ENCODE measurements at regions not wholly inside any gene's neighbourhood (a gene's known extent, or its start where the extent isn't known, plus 50 kb on each side); places are given as distances from the start of the nearest gene placed in this dataset.

- DNase-seq, result no peak
These were observed 834.0 kb downstream of the USP25 start for GRCh38 chr21:16563795-16564194.

GRCh38 chr21:16568244-16568643 lies 838.5 kb downstream of the USP25 start:
- DNase-seq, result no peak

DNA sequence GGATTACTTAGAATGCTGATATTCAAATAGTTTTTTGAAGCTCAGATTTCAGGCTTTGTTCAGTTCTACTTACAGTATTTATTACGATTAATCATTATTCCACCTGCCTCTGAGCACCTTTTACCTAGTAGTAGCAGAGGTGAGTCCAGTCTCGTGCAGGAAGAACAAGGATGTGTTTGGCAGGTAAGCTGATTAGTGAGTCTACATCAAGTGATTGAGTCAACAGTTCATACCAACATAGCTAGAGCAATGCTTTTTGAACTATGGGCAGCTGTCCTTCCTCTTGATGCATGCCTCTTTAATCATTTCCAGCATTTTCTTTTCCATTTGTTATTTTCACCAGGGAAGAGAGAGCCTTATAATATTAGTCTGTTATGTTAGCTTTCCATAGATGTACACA lies 838.9 kb downstream of the USP25 start:
- no peak for DNase-seq

GRCh38 chr21:16569679-16570078 lies 839.9 kb downstream of the USP25 start:
- DNase-seq, result no peak

DNA sequence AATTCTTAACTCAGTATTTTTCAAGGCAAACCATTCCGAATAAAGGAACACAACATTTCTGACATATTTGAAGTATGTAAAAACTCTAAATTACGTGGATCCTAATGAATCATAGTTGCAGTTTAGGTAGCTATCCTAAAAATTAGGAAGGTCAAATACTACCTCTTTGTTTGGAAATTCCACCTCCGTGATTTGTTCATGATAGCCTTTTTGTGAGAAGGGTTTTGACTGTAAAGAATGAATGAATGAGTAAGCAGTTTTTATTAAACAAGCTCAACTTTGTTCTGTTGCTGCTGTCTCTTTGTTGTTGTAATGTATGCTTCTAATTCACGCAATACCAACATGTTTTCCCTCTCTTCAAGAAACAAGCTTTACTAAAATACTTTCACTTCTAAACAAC lies 840.4 kb downstream of the USP25 start:
- DNase-seq, result no peak

DNA sequence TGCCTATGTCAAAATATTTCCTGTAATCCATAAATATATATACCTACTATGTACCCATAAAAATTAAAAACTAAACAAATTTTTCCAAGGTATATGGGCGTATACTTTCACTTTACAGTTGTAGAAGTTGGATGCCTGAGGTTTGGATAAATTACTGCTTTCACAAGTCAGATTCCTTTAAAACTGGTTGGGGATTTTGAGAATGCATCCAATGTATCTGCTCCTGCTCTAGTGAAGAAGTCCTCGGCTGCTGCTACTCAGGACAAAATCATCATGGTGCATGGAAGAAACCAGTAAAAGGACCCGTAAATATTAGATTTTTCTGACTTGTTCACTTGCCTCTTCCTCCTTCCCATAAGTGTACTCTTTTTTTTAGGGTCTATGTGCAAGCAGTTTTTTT lies 841.1 kb downstream of the USP25 start:
- DNase-seq, result no peak

DNA sequence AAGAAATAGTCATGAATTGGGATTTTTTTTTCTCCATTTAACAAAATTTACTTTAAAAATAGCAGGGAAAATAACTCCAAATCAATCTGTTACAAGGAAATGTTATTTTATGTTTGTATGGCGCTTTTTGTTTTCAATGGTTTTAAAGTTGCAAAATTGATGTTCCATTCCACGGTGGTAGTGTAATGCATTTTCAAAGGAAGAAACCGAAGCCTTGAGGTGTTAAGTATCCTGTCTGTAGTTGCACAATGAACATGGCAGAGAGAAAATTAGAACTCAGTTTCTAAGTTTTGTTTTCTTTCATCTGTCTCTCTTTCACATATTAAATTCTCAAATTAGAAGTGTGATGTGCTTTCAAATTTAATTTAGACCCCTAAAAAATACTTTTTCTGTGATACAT lies 841.8 kb downstream of the USP25 start:
- no peak for DNase-seq

- DNase-seq, result no peak
These were observed 842.2 kb downstream of the USP25 start for GRCh38 chr21:16572032-16572431.

DNA sequence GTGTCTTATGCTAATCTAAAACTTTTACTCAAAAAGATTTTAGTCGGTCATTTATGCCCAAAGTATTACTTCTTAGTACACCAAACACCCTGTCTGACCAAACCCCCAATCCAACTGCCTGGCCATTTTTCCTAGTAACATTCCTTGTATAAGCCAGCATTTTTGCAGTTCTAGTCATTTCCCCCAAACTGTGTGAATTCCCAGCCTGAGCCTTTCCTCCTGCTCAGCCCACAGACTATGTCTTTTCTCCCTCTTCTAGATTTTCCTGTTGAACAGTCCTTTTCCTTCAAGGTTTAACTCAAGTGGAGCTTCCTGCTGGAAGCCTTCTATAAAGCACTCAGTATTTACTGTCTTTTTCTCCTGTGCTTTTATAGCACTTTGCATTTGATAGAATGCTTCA lies 843.8 kb downstream of the USP25 start:
- DNase-seq, result no peak

DNA sequence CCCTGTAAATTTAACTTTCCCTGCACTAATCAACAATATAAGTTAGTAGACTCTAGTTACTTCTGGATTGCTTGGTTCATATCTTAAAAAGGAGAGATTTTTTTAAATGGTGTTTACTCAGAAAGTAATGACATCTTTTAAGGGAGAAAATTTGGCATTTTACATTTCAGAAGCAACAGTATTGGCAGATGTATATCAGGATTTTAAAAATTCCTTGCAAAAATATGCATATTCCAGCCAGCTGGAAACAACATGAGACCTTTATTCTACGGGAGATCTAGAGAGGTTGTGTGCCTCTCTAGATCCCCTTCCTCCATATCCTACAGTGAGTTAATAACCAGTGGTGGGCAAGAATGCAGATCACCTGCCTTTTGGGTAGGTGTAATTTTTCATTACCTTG lies 848.2 kb downstream of the USP25 start:
- no peak for DNase-seq

DNA sequence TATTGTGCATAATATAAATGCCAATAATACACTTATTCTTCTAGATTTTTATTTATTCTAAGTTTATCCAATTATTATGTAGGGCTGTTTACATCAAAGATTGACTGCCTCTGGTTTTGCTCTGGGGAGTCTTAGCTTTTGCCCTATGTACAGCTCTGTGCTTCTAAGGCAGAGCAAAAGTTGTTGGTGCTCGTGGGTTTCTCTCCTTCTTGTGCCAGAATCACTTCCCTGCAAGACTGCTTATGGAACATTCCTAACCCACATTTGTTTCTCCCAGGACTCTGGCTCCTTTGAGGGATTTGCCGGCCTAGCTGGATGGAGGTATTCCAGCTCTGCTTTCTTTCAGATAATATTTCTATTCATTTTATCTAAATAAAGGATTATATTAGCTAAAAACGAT lies 849.1 kb downstream of the USP25 start:
- no peak for DNase-seq

DNA sequence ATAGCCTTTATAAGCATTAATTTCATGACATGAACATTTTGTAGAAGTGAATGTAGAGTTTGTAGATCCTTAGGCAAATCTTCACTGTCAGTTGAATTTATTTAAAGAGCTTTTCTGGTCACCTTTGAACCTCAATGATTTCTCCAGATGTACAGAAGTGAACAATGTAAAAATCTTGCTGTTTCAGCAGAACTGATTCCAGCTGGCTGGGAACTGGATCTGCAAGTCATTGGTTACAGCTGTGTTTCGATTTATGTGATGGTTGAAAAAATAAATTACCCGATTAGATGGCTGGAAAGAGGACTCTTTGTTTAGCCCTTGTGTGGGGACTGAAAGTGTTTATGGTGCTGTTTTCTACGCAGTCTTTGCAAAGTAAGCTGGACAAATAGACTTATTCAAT lies 849.8 kb downstream of the USP25 start:
- no peak for DNase-seq

- no peak for DNase-seq
These were observed 850.9 kb downstream of the USP25 start for GRCh38 chr21:16580661-16581060.

- DNase-seq, result no peak
These were observed 853.8 kb downstream of the USP25 start for GRCh38 chr21:16583556-16583955.

GRCh38 chr21:16584756-16585155 lies 855.0 kb downstream of the USP25 start:
- DNase-seq, result no peak

DNA sequence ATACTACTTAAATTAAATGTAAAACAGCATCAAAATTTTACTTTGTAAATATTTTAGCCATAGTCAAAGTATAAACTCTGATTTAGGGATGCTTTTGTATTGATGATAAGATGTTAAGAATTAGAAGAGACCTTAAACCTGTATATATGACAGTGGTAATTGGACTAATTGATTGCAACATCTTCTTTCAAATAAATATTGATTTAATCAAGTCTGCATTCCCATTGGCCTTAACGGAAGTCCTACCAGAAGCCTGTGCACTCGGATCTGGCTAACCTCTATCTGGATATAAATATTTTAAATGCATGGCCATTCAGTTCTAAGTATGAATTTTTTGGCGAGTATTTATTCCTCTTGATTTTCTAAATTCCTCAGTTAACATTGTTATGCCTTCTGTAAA lies 856.1 kb downstream of the USP25 start:
- DNase-seq, result no peak

DNA sequence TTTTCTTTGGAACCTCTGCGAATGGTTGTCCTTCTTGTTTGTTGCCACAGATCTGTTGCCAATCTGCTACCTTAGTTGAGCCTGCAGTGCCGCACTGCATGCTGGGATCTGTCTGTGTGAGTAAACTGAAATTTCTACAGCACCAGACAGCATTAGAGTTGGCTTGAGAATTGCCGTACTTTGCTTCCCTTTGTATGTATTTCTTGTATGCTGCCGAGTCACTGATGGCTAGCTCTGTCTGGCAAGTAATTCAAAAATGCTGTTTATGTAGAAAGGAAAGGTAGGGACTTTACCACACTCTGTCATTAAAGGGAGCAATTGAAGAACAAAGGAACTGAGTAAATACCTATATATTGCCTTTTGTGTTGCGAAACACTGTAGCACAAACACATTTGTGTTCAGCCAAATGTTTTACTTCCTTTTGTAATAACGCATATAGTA lies 857.4 kb downstream of the USP25 start:
- no peak for DNase-seq

GRCh38 chr21:16587681-16588375 lies 858.0 kb downstream of the USP25 start:
- DNase-seq, result no peak

DNA sequence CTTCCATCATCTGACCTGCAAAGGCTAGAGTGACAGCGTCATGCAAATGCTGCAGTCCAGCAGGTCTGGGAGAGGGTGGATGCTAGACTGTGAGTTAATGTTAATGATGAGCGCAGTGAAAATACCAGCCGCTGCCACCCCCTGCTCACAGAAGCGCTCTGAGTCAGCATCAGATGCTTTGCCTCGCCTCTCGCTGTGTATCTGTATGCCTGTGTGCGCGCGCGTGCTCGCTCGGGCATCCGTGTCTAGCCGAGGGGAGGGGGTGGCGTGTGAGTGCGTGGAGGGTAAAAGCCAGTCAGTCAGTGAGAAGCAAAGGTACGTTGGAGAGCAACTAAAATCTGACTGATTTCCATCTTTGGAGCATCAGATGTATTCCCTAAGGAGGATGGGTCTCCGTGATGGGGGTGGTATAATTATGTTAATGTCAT lies 858.7 kb downstream of the USP25 start:
- no peak for DNase-seq

- DNase-seq, result no peak
These were observed 859.5 kb downstream of the USP25 start for GRCh38 chr21:16589006-16589898.

DNA sequence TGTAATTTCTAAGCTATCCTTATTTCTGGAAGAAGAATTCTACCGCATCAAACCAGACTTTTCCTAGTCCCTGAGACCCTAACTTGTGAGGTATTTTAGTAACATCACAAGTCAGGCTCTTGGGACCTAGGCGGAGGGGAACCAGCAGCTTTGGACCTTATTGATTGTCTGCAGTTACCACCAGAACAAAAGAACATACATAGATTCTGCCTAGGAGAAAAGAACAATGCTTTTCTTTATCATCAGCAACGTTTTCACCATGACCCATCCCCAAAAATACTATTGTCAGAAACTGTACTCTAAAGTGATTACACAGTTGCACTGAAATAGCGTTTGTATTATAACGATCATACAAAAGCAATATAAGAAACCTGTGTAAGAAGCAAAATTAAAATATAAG lies 860.4 kb downstream of the USP25 start:
- no peak for DNase-seq

GRCh38 chr21:16590641-16591292 lies 861.0 kb downstream of the USP25 start:
- DNase-seq, result no peak

- DNase-seq, result no peak
These were observed 862.6 kb downstream of the USP25 start for GRCh38 chr21:16592381-16592780.

DNA sequence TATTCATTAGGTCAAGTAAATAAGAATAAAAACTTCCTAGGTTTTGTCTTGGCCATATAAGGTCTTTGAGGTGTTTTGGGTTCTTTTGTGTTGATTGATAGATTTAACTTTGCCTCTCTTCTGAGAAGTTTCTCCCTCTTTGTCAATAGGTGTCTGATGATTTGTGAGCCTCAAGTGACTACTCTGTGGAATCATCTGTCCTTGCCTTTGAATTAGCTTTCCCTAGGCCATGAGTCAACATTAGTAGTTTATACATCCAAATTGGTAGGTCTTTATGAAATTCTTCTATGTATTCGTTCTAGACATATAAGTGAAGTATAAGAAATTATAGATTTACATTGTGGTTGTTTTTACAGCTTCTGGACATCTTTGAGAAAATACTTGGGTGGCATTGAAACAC lies 864.4 kb downstream of the USP25 start:
- DNase-seq, result no peak

All from NCI-H1930 (cell line).